A673 (cell line): ENCODE measurements at regions not wholly inside any gene's neighbourhood (a gene's known extent, or its start where the extent isn't known, plus 50 kb on each side); places are given as distances from the start of the nearest gene placed in this dataset.
A peak's percentile ranks its signal among the peaks of the same experiment; 100 is the strongest.

Experiments
- EZH2 ChIP-seq: fragments of 200-600 bp; sonication (generic); IDR thresholded peaks from 2 replicates; pipeline ENCODE4 v1.6.1; 2017; ENCODE audit warnings: borderline replicate concordance, low read depth, mild to moderate bottlenecking, mixed read lengths, antibody characterized with exemption, low read length; ENCODE audit not compliant: poor library complexity, severe bottlenecking
- TF ChIP-seq, protein P1 (sequence below): fragments of 300-800, 200-600 bp; sonication (generic); conservative IDR thresholded peaks from 2 replicates; pipeline ENCODE4 v1.5.1; 2017; ENCODE audit warnings: low read depth, mild to moderate bottlenecking, antibody characterized with exemption, low read length, moderate library complexity, mixed read lengths

DNA sequence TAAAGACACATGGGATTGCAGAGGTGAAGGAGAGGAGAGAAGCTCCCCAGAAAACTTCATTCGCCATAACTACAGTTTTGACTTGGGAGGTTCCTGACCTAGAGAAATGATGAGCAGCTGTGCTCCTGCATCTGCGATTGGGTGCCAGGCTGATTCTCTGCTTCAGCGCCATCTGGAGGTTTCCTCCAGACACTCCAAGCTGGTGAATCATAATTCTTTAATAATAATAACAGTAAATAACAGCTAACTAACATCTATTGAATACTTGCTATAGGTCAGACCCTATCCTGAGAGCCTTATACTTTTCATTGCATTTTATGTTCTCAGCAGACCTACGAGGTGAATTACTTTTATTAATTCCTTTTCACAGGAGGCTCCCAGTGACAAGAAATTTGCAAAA lies 575.8 kb downstream of the TOX3 start:
- TF ChIP-seq, protein P1, sequence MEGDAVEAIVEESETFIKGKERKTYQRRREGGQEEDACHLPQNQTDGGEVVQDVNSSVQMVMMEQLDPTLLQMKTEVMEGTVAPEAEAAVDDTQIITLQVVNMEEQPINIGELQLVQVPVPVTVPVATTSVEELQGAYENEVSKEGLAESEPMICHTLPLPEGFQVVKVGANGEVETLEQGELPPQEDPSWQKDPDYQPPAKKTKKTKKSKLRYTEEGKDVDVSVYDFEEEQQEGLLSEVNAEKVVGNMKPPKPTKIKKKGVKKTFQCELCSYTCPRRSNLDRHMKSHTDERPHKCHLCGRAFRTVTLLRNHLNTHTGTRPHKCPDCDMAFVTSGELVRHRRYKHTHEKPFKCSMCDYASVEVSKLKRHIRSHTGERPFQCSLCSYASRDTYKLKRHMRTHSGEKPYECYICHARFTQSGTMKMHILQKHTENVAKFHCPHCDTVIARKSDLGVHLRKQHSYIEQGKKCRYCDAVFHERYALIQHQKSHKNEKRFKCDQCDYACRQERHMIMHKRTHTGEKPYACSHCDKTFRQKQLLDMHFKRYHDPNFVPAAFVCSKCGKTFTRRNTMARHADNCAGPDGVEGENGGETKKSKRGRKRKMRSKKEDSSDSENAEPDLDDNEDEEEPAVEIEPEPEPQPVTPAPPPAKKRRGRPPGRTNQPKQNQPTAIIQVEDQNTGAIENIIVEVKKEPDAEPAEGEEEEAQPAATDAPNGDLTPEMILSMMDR: peak; percentile 82
- no peak for TF ChIP-seq EZH2
